ENCODE measurements at regions not wholly inside any gene's neighbourhood (a gene's known extent, or its start where the extent isn't known, plus 50 kb on each side); places are given as distances from the start of the nearest gene placed in this dataset.

- no peak for DNase-seq
- Mint-ChIP-seq H3K4me1 (ENCODE audit: low read depth) (no peaks in the 10 kb centered on the region), H3K27ac (no peak overlapping the region), H3K27me3 (peaks cover 19% of the 10 kb centered on the region), H3K9me3 (peaks cover 11% of the 10 kb centered on the region), H3K4me3 (no peak overlapping the region), H3K36me3 (ENCODE audit: low read depth) (peaks cover 3% of the 10 kb centered on the region)
- ChIA-PET POLR2A (no interaction called here), CTCF (interaction anchor here (1.1 kb wide), 1 partner anchor 129 kb away, joined by 3 read pairs; no protein-coding TSS in a partner anchor)
- intact Hi-C loops (cut with micrococcal nuclease): loop anchor here (10.0 kb wide), 1 partner anchor 106 kb away; no protein-coding TSS in a partner anchor
- TF ChIP-seq CTCF (IDR thresholded peaks at IDR 0.05): no peak
- no peak for ATAC-seq
Observed at GRCh38 chr11:69230856-69231425, 63.0 kb upstream of the MYEOV start.

- Mint-ChIP-seq H3K4me1 (ENCODE audit: low read depth) (no peaks in the 10 kb centered on the region), H3K4me3 (no peak overlapping the region), H3K27me3 (peaks cover 15% of the 10 kb centered on the region), H3K36me3 (ENCODE audit: low read depth) (no peaks in the 10 kb centered on the region), H3K9me3 (peaks cover 5% of the 10 kb centered on the region), H3K27ac (no peak overlapping the region)
- TF ChIP-seq CTCF (IDR thresholded peaks at IDR 0.05): no peak
- ChIA-PET CTCF (interaction anchor here (1.1 kb wide), 1 partner anchor 130 kb away, joined by 3 read pairs; no protein-coding TSS in a partner anchor), POLR2A (no interaction called here)
- intact Hi-C loops (cut with micrococcal nuclease): loop anchor here (10.0 kb wide), 1 partner anchor 107 kb away; no protein-coding TSS in a partner anchor
- DNase-seq (no peak), ATAC-seq (no peak)
Observed at GRCh38 chr11:69231466-69232018, 62.4 kb upstream of the MYEOV start.

GRCh38 chr11:69232821-69233743 lies 60.9 kb upstream of the MYEOV start:
- H3K4me1 Mint-ChIP-seq (ENCODE audit: low read depth): peaks cover 3% of the 10 kb centered on the region
- H3K27ac Mint-ChIP-seq: no peak overlapping the region
- intact Hi-C loops (cut with micrococcal nuclease): loop anchor here (10.0 kb wide), 1 partner anchor 108 kb away; no protein-coding TSS in a partner anchor
- ChIA-PET CTCF (no interaction called here), POLR2A (no interaction called here)
- DNase-seq: no peak
- no peak overlapping the region for H3K4me3 Mint-ChIP-seq
- no peak for TF ChIP-seq CTCF (IDR thresholded peaks at IDR 0.05)
- no peaks in the 10 kb centered on the region for H3K9me3 Mint-ChIP-seq
- no peak for ATAC-seq
- peaks cover 6% of the 10 kb centered on the region for H3K27me3 Mint-ChIP-seq
- H3K36me3 Mint-ChIP-seq (ENCODE audit: low read depth): no peaks in the 10 kb centered on the region

GRCh38 chr11:69233744-69234570 lies 60.0 kb upstream of the MYEOV start:
- H3K4me1 Mint-ChIP-seq (ENCODE audit: low read depth): peaks cover 12% of the 10 kb centered on the region
- H3K9me3 Mint-ChIP-seq: no peaks in the 10 kb centered on the region
- TF ChIP-seq CTCF (IDR thresholded peaks at IDR 0.05): no peak
- POLR2A ChIA-PET: no interaction called here
- H3K4me3 Mint-ChIP-seq: no peak overlapping the region
- H3K27ac Mint-ChIP-seq: no peak overlapping the region
- peaks cover 1% of the 10 kb centered on the region for H3K36me3 Mint-ChIP-seq (ENCODE audit: low read depth)
- H3K27me3 Mint-ChIP-seq: peaks cover 7% of the 10 kb centered on the region
- ATAC-seq: no peak
- intact Hi-C loops (cut with micrococcal nuclease): loop anchor here (10.0 kb wide), 1 partner anchor 109 kb away; no protein-coding TSS in a partner anchor
- CTCF ChIA-PET: no interaction called here
- DNase-seq: no peak
